GM12878 (cell line): ENCODE measurements at regions not wholly inside any gene's neighbourhood (a gene's known extent, or its start where the extent isn't known, plus 50 kb on each side); places are given as distances from the start of the nearest gene placed in this dataset.

ENCODE experiments used
- MEF2A ChIP-seq: IDR thresholded peaks from 2 replicates; pipeline ENCODE4 v1.6.1; 2011; ENCODE audit warnings: low read depth, mild to moderate bottlenecking, low read length, moderate library complexity; ENCODE audit not compliant: insufficient read depth
- PAX8 ChIP-seq: fragments of 450-650 bp; IDR thresholded peaks from 2 replicates; pipeline ENCODE4 v1.6.1; 2017; ENCODE audit warnings: mild to moderate bottlenecking, moderate library complexity
- PRDM15 ChIP-seq: fragments of 450-650 bp; formaldehyde crosslinking; IDR thresholded peaks from 2 replicates; pipeline ENCODE4 v1.4.0; 2020; ENCODE audit warnings: mild to moderate bottlenecking, moderate library complexity
- ZNF592 ChIP-seq: fragments of 450-650 bp; IDR thresholded peaks from 2 replicates; pipeline ENCODE4 v1.6.1; 2017; ENCODE audit warnings: mild to moderate bottlenecking, moderate library complexity

GRCh38 chr6:130585587-130585986 is 219.8 kb downstream of the TMEM200A start (continued):
- no peak for TF ChIP-seq PRDM15 (CRISPR knock-in tag)
- no peak for TF ChIP-seq PAX8
- no peak for TF ChIP-seq ZNF592
- TF ChIP-seq MEF2A: no peak
